ENCODE measurements at regions not wholly inside any gene's neighbourhood (a gene's known extent, or its start where the extent isn't known, plus 50 kb on each side); places are given as distances from the start of the nearest gene placed in this dataset.

GRCh38 chr5:158212237-158212636 lies 353.3 kb upstream of the CLINT1 start:
- no peak for TF ChIP-seq CTCF (IDR thresholded peaks at IDR 0.05; ENCODE audit: insufficient read depth, missing control alignments)
- DNase-seq (ENCODE audit: insufficient read length, low spot score): no peak
- FAIRE-seq: no peak

GRCh38 chr5:158209219-158209908 lies 350.4 kb upstream of the CLINT1 start:
- no peak for FAIRE-seq
- TF ChIP-seq CTCF (IDR thresholded peaks at IDR 0.05; ENCODE audit: insufficient read depth, missing control alignments): no peak
- no peak for DNase-seq (ENCODE audit: insufficient read length, low spot score)

- no peak for DNase-seq (ENCODE audit: insufficient read length, low spot score)
- TF ChIP-seq CTCF (IDR thresholded peaks at IDR 0.05; ENCODE audit: insufficient read depth, missing control alignments): no peak
- FAIRE-seq: no peak
Observed at GRCh38 chr5:158207733-158208132, 348.8 kb upstream of the CLINT1 start.

GRCh38 chr5:158205992-158206391 lies 347.0 kb upstream of the CLINT1 start:
- TF ChIP-seq CTCF (IDR thresholded peaks at IDR 0.05; ENCODE audit: insufficient read depth, missing control alignments): no peak
- FAIRE-seq: no peak
- DNase-seq (ENCODE audit: insufficient read length, low spot score): no peak

- DNase-seq (ENCODE audit: insufficient read length, low spot score) (no peak), FAIRE-seq (no peak)
- TF ChIP-seq CTCF (IDR thresholded peaks at IDR 0.05; ENCODE audit: insufficient read depth, missing control alignments): no peak
Observed at GRCh38 chr5:158203261-158203660, 344.3 kb upstream of the CLINT1 start.

- FAIRE-seq (no peak), DNase-seq (ENCODE audit: insufficient read length, low spot score) (no peak)
- no peak for TF ChIP-seq CTCF (IDR thresholded peaks at IDR 0.05; ENCODE audit: insufficient read depth, missing control alignments)
Observed at GRCh38 chr5:158202801-158203200, 343.9 kb upstream of the CLINT1 start.

- no peak for TF ChIP-seq CTCF (IDR thresholded peaks at IDR 0.05; ENCODE audit: insufficient read depth, missing control alignments)
- no peak for DNase-seq (ENCODE audit: insufficient read length, low spot score)
- FAIRE-seq: no peak
Observed at GRCh38 chr5:158200619-158201018, 341.7 kb upstream of the CLINT1 start.

Data from D721Med (cell line).